Naive thymus-derived CD4-positive, alpha-beta T cell (primary cell): ENCODE measurements at regions not wholly inside any gene's neighbourhood (a gene's known extent, or its start where the extent isn't known, plus 50 kb on each side); places are given as distances from the start of the nearest gene placed in this dataset.

Experiments
- ATAC-seq: fragments of 150-1000 bp; cut with Tn5 transposase; 2 replicates; pipeline ENCODE4 v1.10.0; 2021; ENCODE audit warnings: mild to moderate bottlenecking, moderate library complexity
- CTCF ChIA-PET: fragments of 350-600 bp; sonication (Branson Sonifier 250); formaldehyde crosslinking; loops from one replicate; lab custom pipeline; 2021; ENCODE audit warnings: antibody characterized with exemption; lab: Charles Lee
- POLR2A ChIA-PET: fragments of 350-600 bp; sonication (Branson Sonifier 250); formaldehyde crosslinking; loops from one replicate; lab custom pipeline; 2021; ENCODE audit warnings: antibody characterized with exemption, inconsistent platforms; lab: Charles Lee
- DNase-seq, 9 donors: peaks; one replicate each; pipeline versions ENCODE4 v3.0.0 to v3.0.0-alpha.2; 2020 to 2022; ENCODE audit warnings: mixed read lengths in 1 of 9
- H3K27ac ChIP-seq: one replicate; pipeline ENCODE4 v1.7.0; 2013; ENCODE audit warnings: mild to moderate bottlenecking, low read depth, low read length, moderate library complexity
- H3K27me3 ChIP-seq, 2 donors: one replicate each; pipeline ENCODE4 v1.7.0; 2013; ENCODE audit warnings: low read length in 2 of 2, mild to moderate bottlenecking in 2 of 2, moderate library complexity in 2 of 2; ENCODE audit not compliant: control insufficient read depth in 2 of 2, insufficient read depth in 2 of 2
- H3K36me3 ChIP-seq, 3 experiments: 1 replicate in 2 of 3; 2 replicates in 1 of 3; pipeline ENCODE4 v1.7.0; 2013; ENCODE audit warnings: low read length in 3 of 3, mild to moderate bottlenecking in 3 of 3, moderate library complexity in 1 of 3; ENCODE audit not compliant: insufficient read depth in 3 of 3, control insufficient read depth in 2 of 3
- H3K4me1 ChIP-seq, 2 donors: one replicate each; pipeline ENCODE4 v1.7.0; 2013; ENCODE audit warnings: low read length in 2 of 2, mild to moderate bottlenecking in 2 of 2, moderate library complexity in 1 of 2; ENCODE audit not compliant: control insufficient read depth in 2 of 2, insufficient read depth in 2 of 2
- H3K4me3 ChIP-seq: 2 replicates; pipeline ENCODE4 v1.7.0; 2013; ENCODE audit warnings: mild to moderate bottlenecking, low read length
- H3K9me3 ChIP-seq, 3 experiments: 1 replicate in 2 of 3; 2 replicates in 1 of 3; pipeline ENCODE4 v1.7.0; 2013; ENCODE audit warnings: low read length in 3 of 3; ENCODE audit not compliant: control insufficient read depth in 2 of 3
- H3K27ac Mint-ChIP-seq, 9 donors: one replicate each; pipeline ENCODE4 v1.8.0; 2020 to 2022; ENCODE audit warnings: mixed read lengths in 9 of 9, mild to moderate bottlenecking in 8 of 9, moderate library complexity in 5 of 9, inconsistent platforms in 2 of 9
- H3K27me3 Mint-ChIP-seq, 5 donors: one replicate each; pipeline ENCODE4 v1.8.0; 2021 to 2022; ENCODE audit warnings: mixed read lengths in 5 of 5, mild to moderate bottlenecking in 1 of 5
- H3K36me3 Mint-ChIP-seq, 5 donors: one replicate each; pipeline ENCODE4 v1.8.0; 2020 to 2022; ENCODE audit warnings: mixed read lengths in 5 of 5, mild to moderate bottlenecking in 3 of 5, inconsistent platforms in 1 of 5
- H3K4me1 Mint-ChIP-seq, 7 donors: one replicate each; pipeline ENCODE4 v1.8.0; 2020 to 2022; ENCODE audit warnings: mixed read lengths in 7 of 7, mild to moderate bottlenecking in 3 of 7, inconsistent platforms in 1 of 7
- H3K4me3 Mint-ChIP-seq, 10 donors: one replicate each; pipeline ENCODE4 v1.8.0; 2020 to 2022; ENCODE audit warnings: mild to moderate bottlenecking in 10 of 10, mixed read lengths in 10 of 10, moderate library complexity in 6 of 10, inconsistent platforms in 2 of 10
- H3K9me3 Mint-ChIP-seq, 11 donors: one replicate each; pipeline ENCODE4 v1.8.0; 2020 to 2022; ENCODE audit warnings: mixed read lengths in 11 of 11, mild to moderate bottlenecking in 4 of 11, inconsistent platforms in 1 of 11, moderate library complexity in 1 of 11
- intact Hi-C, 2 donors: fragments of 100-400 bp; cut with micrococcal nuclease; formaldehyde crosslinking; loops; one replicate each; pipeline ENCODE4 v1.15.1; 2023

DNA sequence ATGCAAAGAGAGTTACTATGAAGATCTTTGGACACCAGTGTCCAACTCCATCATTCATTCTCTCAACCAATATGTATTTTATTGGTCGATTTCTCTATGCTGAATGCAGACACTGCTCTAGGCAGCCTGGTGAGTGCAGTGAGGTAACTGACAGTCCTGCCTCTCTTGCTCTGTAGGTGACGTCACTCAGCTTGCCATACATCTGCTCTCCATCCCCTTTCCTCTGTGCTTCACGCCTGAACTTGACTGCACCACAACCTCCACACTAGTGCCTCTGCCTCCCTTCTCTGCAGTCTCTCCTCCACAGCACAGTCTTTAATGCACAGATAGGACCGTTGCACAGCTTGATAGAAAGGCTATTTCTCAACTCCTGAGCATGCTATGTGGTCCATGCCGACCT, 344.9 kb upstream of the NOCT start:
- Mint-ChIP-seq H3K36me3 (no peaks in the 10 kb centered on the region), H3K4me1 (no peaks in the 10 kb centered on the region), H3K4me3 (no peak overlapping the region), H3K27me3 (peaks cover 0 to 11% (median 10%) of the 10 kb centered on the region in 5 donors), H3K27ac (no peak overlapping the region), H3K9me3 (peaks cover 0 to 3% (median 0%) of the 10 kb centered on the region in 11 donors)
- Histone ChIP-seq H3K36me3 (no peaks in the 10 kb centered on the region), H3K27ac (no peak overlapping the region), H3K4me1 (no peaks in the 10 kb centered on the region), H3K27me3 (no peaks in the 10 kb centered on the region), H3K9me3 (no peaks in the 10 kb centered on the region), H3K4me3 (no peak overlapping the region)
- ChIA-PET CTCF (no interaction called here), POLR2A (no interaction called here)
- intact Hi-C loops = no loop called here
- ATAC-seq = no peak
- DNase-seq = no peak

GRCh38 chr4:138669479-138670315, 345.9 kb upstream of the NOCT start:
- Mint-ChIP-seq H3K4me3 (no peak overlapping the region), H3K27ac (no peak overlapping the region), H3K27me3 (peaks cover 0 to 11% (median 10%) of the 10 kb centered on the region in 5 donors), H3K36me3 (no peaks in the 10 kb centered on the region), H3K4me1 (no peaks in the 10 kb centered on the region), H3K9me3 (peaks cover 0 to 3% (median 0%) of the 10 kb centered on the region in 11 donors)
- DNase-seq (no peak), ATAC-seq (no peak)
- no peaks in the 10 kb centered on the region for H3K36me3 ChIP-seq
- no peaks in the 10 kb centered on the region for H3K9me3 ChIP-seq
- H3K27me3 ChIP-seq = no peaks in the 10 kb centered on the region
- no peaks in the 10 kb centered on the region for H3K4me1 ChIP-seq
- CTCF ChIA-PET = no interaction called here
- no peak overlapping the region for H3K4me3 ChIP-seq
- no peak overlapping the region for H3K27ac ChIP-seq
- POLR2A ChIA-PET = no interaction called here
- intact Hi-C loops = no loop called here

- H3K4me1 Mint-ChIP-seq = no peaks in the 10 kb centered on the region
- DNase-seq (no peak), ATAC-seq (no peak)
- Histone ChIP-seq H3K27ac (no peak overlapping the region), H3K4me3 (no peak overlapping the region), H3K36me3 (no peaks in the 10 kb centered on the region), H3K9me3 (no peaks in the 10 kb centered on the region), H3K4me1 (no peaks in the 10 kb centered on the region), H3K27me3 (no peaks in the 10 kb centered on the region)
- H3K9me3 Mint-ChIP-seq = peaks cover 0 to 3% (median 0%) of the 10 kb centered on the region in 11 donors
- peaks cover 0 to 11% (median 10%) of the 10 kb centered on the region in 5 donors for H3K27me3 Mint-ChIP-seq
- intact Hi-C loops = no loop called here
- H3K27ac Mint-ChIP-seq = no peak overlapping the region
- ChIA-PET POLR2A (no interaction called here), CTCF (interaction anchor here (0.6 kb wide), 1 partner anchor 10 kb away, joined by 10 read pairs; no protein-coding TSS in a partner anchor)
- H3K36me3 Mint-ChIP-seq = no peaks in the 10 kb centered on the region
- H3K4me3 Mint-ChIP-seq = no peak overlapping the region
Measured at GRCh38 chr4:138668309-138668708, 347.3 kb upstream of the NOCT start.

- DNase-seq = no peak
- H3K36me3 ChIP-seq = no peaks in the 10 kb centered on the region
- POLR2A ChIA-PET = no interaction called here
- Mint-ChIP-seq H3K4me3 (no peak overlapping the region), H3K4me1 (no peaks in the 10 kb centered on the region), H3K27ac (no peak overlapping the region), H3K9me3 (peaks cover 0 to 3% (median 0%) of the 10 kb centered on the region in 11 donors), H3K27me3 (peaks cover 0 to 11% (median 10%) of the 10 kb centered on the region in 5 donors), H3K36me3 (no peaks in the 10 kb centered on the region)
- H3K4me3 ChIP-seq = no peak overlapping the region
- CTCF ChIA-PET = no interaction called here
- intact Hi-C loops = no loop called here
- H3K27ac ChIP-seq = no peak overlapping the region
- no peaks in the 10 kb centered on the region for H3K9me3 ChIP-seq
- no peaks in the 10 kb centered on the region for H3K27me3 ChIP-seq
- ATAC-seq = no peak
- H3K4me1 ChIP-seq = no peaks in the 10 kb centered on the region
Measured at GRCh38 chr4:138666366-138666765, 349.2 kb upstream of the NOCT start.

GRCh38 chr4:138665851-138666250, 349.7 kb upstream of the NOCT start:
- Mint-ChIP-seq H3K27ac (no peak overlapping the region), H3K27me3 (peaks cover 0 to 11% (median 8%) of the 10 kb centered on the region in 5 donors), H3K9me3 (peaks cover 0 to 3% (median 0%) of the 10 kb centered on the region in 11 donors), H3K4me3 (no peak overlapping the region), H3K36me3 (no peaks in the 10 kb centered on the region), H3K4me1 (no peaks in the 10 kb centered on the region)
- Histone ChIP-seq H3K9me3 (no peaks in the 10 kb centered on the region), H3K27me3 (no peaks in the 10 kb centered on the region), H3K4me1 (no peaks in the 10 kb centered on the region), H3K36me3 (no peaks in the 10 kb centered on the region), H3K4me3 (no peak overlapping the region), H3K27ac (no peak overlapping the region)
- intact Hi-C loops = no loop called here
- DNase-seq (no peak), ATAC-seq (no peak)
- ChIA-PET POLR2A (no interaction called here), CTCF (no interaction called here)

- H3K4me3 Mint-ChIP-seq = no peak overlapping the region
- intact Hi-C loops = no loop called here
- no peaks in the 10 kb centered on the region for H3K36me3 Mint-ChIP-seq
- Histone ChIP-seq H3K4me3 (no peak overlapping the region), H3K27me3 (no peaks in the 10 kb centered on the region), H3K9me3 (no peaks in the 10 kb centered on the region), H3K4me1 (no peaks in the 10 kb centered on the region), H3K27ac (no peak overlapping the region), H3K36me3 (no peaks in the 10 kb centered on the region)
- ATAC-seq = no peak
- H3K9me3 Mint-ChIP-seq = peaks cover 0 to 2% (median 0%) of the 10 kb centered on the region in 11 donors
- DNase-seq = no peak
- H3K27me3 Mint-ChIP-seq = peaks cover 2 to 15% (median 6%) of the 10 kb centered on the region in 5 donors
- POLR2A ChIA-PET = no interaction called here
- no peak overlapping the region for H3K27ac Mint-ChIP-seq
- CTCF ChIA-PET = no interaction called here
- peaks cover 0 to 2% (median 0%) of the 10 kb centered on the region in 7 donors for H3K4me1 Mint-ChIP-seq
Measured at GRCh38 chr4:138663883-138664282, 351.7 kb upstream of the NOCT start.

GRCh38 chr4:138659812-138660316, 355.7 kb upstream of the NOCT start:
- intact Hi-C loops = no loop called here

More at GRCh38 chr4:138659812-138660316, 355.7 kb upstream of the NOCT start:
- DNase-seq (no peak), ATAC-seq (no peak)
- no peak overlapping the region for H3K4me3 Mint-ChIP-seq
- no peak overlapping the region for H3K27ac ChIP-seq
- H3K27me3 Mint-ChIP-seq = peaks cover 0 to 10% (median 6%) of the 10 kb centered on the region in 5 donors
- no peaks in the 10 kb centered on the region for H3K36me3 ChIP-seq
- CTCF ChIA-PET = no interaction called here
- no peaks in the 10 kb centered on the region for H3K27me3 ChIP-seq
- H3K9me3 ChIP-seq = no peaks in the 10 kb centered on the region
- H3K4me1 ChIP-seq = no peaks in the 10 kb centered on the region
- H3K4me3 ChIP-seq = no peak overlapping the region
- POLR2A ChIA-PET = no interaction called here
- H3K36me3 Mint-ChIP-seq = no peaks in the 10 kb centered on the region
- H3K9me3 Mint-ChIP-seq = peaks cover 0 to 7% (median 0%) of the 10 kb centered on the region in 11 donors
- no peak overlapping the region for H3K27ac Mint-ChIP-seq
- H3K4me1 Mint-ChIP-seq = peaks cover 0 to 2% (median 0%) of the 10 kb centered on the region in 7 donors
